ENCODE measurements at regions not wholly inside any gene's neighbourhood (a gene's known extent, or its start where the extent isn't known, plus 50 kb on each side); places are given as distances from the start of the nearest gene placed in this dataset.

DNA sequence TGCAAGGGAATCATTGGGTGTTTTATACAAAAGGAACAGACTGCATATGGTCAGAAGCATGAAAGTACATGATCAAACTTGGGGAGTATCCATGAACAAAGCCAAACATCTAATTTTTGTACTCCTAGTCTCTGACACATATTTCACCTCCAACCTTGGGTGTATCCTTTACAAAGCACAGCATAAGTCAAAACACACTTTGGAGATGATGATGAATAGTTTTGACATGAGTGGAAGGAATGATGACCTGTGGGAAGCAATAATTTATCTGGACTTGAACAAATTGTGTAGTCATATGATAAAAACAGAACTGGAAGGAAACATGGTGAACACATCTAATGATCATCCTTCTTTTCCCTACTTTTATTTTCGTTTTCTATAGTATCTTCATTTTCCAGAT is 108.7 kb upstream of the PLS3 start:
- DNase-seq (ENCODE audit: extremely low spot score): no peak
- no peak for TF ChIP-seq BHLHE40 (IDR thresholded peaks at IDR 0.05; ENCODE audit: borderline replicate concordance)
- TF ChIP-seq L3MBTL2 (conservative IDR thresholded peaks at IDR 0.05): no peak
- no peak for TF ChIP-seq FOXM1 (IDR thresholded peaks at IDR 0.05; ENCODE audit: borderline replicate concordance)
- TF ChIP-seq LEF1 (IDR thresholded peaks at IDR 0.05; ENCODE audit: borderline replicate concordance): no peak
- no peak for TF ChIP-seq FOXK2 (IDR thresholded peaks at IDR 0.05)
- TF ChIP-seq ELF4 (IDR thresholded peaks at IDR 0.05): no peak
- no peak for TF ChIP-seq SUZ12 (IDR thresholded peaks at IDR 0.05)
- TF ChIP-seq SP1 (IDR thresholded peaks at IDR 0.05): no peak
- no peak for TF ChIP-seq ARNT (IDR thresholded peaks at IDR 0.05)
- no peak for TF ChIP-seq HDGF (IDR thresholded peaks at IDR 0.05; ENCODE audit: borderline replicate concordance)
- TF ChIP-seq FOXA1 (IDR thresholded peaks at IDR 0.05): no peak
- TF ChIP-seq, protein P1, sequence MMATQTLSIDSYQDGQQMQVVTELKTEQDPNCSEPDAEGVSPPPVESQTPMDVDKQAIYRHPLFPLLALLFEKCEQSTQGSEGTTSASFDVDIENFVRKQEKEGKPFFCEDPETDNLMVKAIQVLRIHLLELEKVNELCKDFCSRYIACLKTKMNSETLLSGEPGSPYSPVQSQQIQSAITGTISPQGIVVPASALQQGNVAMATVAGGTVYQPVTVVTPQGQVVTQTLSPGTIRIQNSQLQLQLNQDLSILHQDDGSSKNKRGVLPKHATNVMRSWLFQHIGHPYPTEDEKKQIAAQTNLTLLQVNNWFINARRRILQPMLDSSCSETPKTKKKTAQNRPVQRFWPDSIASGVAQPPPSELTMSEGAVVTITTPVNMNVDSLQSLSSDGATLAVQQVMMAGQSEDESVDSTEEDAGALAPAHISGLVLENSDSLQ (IDR thresholded peaks at IDR 0.05): no peak
- TF ChIP-seq NFRKB (IDR thresholded peaks at IDR 0.05): no peak
- no peak for TF ChIP-seq CTBP1 (IDR thresholded peaks at IDR 0.05; ENCODE audit: borderline replicate concordance)
- POLR2A ChIA-PET: no interaction called here
- CTCF ChIA-PET: no interaction called here

- CTCF ChIA-PET: no interaction called here
- DNase-seq (ENCODE audit: extremely low spot score): no peak
- POLR2A ChIA-PET: no interaction called here
- TF ChIP-seq SUZ12 (IDR thresholded peaks at IDR 0.05) (no peak), FOXM1 (IDR thresholded peaks at IDR 0.05; ENCODE audit: borderline replicate concordance) (no peak), FOXA1 (IDR thresholded peaks at IDR 0.05) (no peak), CTBP1 (IDR thresholded peaks at IDR 0.05; ENCODE audit: borderline replicate concordance) (no peak), LEF1 (IDR thresholded peaks at IDR 0.05; ENCODE audit: borderline replicate concordance) (no peak), ARNT (IDR thresholded peaks at IDR 0.05) (no peak), BHLHE40 (IDR thresholded peaks at IDR 0.05; ENCODE audit: borderline replicate concordance) (no peak), SP1 (IDR thresholded peaks at IDR 0.05) (no peak), TARDBP (IDR thresholded peaks at IDR 0.05) (no peak)
- TF ChIP-seq, protein P1 (IDR thresholded peaks at IDR 0.05): no peak
Observed at GRCh38 chrX:115459883-115460880, 100.8 kb upstream of the PLS3 start.

DNA sequence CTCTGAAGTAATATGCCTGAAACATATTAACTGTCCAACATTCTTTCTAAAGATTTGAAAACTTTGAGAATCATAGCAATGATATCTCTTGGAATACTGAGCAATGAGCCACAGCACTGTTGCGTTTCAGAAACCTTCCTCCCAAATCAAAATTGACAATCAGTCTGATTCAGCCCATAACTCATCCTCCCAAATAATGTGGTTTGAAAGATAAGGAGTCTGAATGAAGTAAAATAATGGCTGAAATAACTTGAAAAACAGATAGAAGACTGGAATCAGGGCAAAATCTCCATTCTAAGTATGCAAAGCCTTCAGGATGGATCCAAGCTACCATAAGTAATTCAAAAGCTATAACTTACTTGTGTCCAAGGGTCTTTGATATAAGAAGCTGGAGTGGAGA is 98.6 kb upstream of the PLS3 start:
- TF ChIP-seq ELF4 (IDR thresholded peaks at IDR 0.05): no peak
- no peak for TF ChIP-seq SP1 (IDR thresholded peaks at IDR 0.05)
- no peak for TF ChIP-seq TARDBP (IDR thresholded peaks at IDR 0.05)
- TF ChIP-seq CTBP1 (IDR thresholded peaks at IDR 0.05; ENCODE audit: borderline replicate concordance): no peak
- TF ChIP-seq FOXK2 (IDR thresholded peaks at IDR 0.05): no peak
- ChIA-PET POLR2A (no interaction called here), CTCF (no interaction called here)
- no peak for DNase-seq (ENCODE audit: extremely low spot score)

GRCh38 chrX:115467961-115468360 is 93.0 kb upstream of the PLS3 start:
- TF ChIP-seq NFRKB (IDR thresholded peaks at IDR 0.05) (no peak), LEF1 (IDR thresholded peaks at IDR 0.05; ENCODE audit: borderline replicate concordance) (no peak), SP1 (IDR thresholded peaks at IDR 0.05) (no peak), FOXK2 (IDR thresholded peaks at IDR 0.05) (no peak), ARNT (IDR thresholded peaks at IDR 0.05) (no peak), L3MBTL2 (conservative IDR thresholded peaks at IDR 0.05) (no peak), TARDBP (IDR thresholded peaks at IDR 0.05) (no peak), FOXM1 (IDR thresholded peaks at IDR 0.05; ENCODE audit: borderline replicate concordance) (no peak), HDGF (IDR thresholded peaks at IDR 0.05; ENCODE audit: borderline replicate concordance) (no peak)
- DNase-seq (ENCODE audit: extremely low spot score): no peak
- ChIA-PET CTCF (no interaction called here), POLR2A (no interaction called here)

GRCh38 chrX:115472131-115472530 is 88.8 kb upstream of the PLS3 start:
- no peak for TF ChIP-seq ELF4 (IDR thresholded peaks at IDR 0.05)
- no peak for TF ChIP-seq SP1 (IDR thresholded peaks at IDR 0.05)
- TF ChIP-seq L3MBTL2 (conservative IDR thresholded peaks at IDR 0.05): no peak
- no peak for TF ChIP-seq ARNT (IDR thresholded peaks at IDR 0.05)
- TF ChIP-seq FOXM1 (IDR thresholded peaks at IDR 0.05; ENCODE audit: borderline replicate concordance): no peak
- no peak for TF ChIP-seq TARDBP (IDR thresholded peaks at IDR 0.05)
- no peak for TF ChIP-seq BHLHE40 (IDR thresholded peaks at IDR 0.05; ENCODE audit: borderline replicate concordance)
- TF ChIP-seq HDGF (IDR thresholded peaks at IDR 0.05; ENCODE audit: borderline replicate concordance): no peak
- TF ChIP-seq, protein P1 (IDR thresholded peaks at IDR 0.05): no peak
- TF ChIP-seq LEF1 (IDR thresholded peaks at IDR 0.05; ENCODE audit: borderline replicate concordance): no peak
- DNase-seq (ENCODE audit: extremely low spot score): no peak
- ChIA-PET CTCF (no interaction called here), POLR2A (interaction anchor here (1.1 kb wide), 1 partner anchor 89 kb away, joined by 3 read pairs; the partner anchor contains the start of gene PLS3)

DNA sequence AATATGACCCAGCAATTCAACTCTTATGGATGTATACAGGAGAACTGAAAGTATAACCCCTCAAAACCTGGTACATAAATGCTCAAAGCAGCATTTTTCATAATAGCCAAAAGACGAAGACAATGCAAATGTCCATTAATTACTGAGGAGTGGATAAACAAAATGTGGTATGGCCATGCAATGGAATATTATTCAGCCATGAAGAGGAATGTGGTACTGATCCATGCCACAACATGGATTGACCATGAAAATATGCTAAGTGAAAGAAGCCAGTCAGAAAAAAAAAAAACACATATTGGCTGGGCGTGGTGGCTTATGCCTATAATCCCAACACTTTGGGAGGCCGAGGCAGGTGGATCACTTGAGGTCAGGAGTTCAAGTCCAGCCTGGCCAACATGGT is 74.5 kb upstream of the PLS3 start:
- DNase-seq (ENCODE audit: extremely low spot score): no peak
- ChIA-PET CTCF (no interaction called here), POLR2A (no interaction called here)
- TF ChIP-seq TARDBP (IDR thresholded peaks at IDR 0.05) (no peak), FOXK2 (IDR thresholded peaks at IDR 0.05) (no peak), FOXM1 (IDR thresholded peaks at IDR 0.05; ENCODE audit: borderline replicate concordance) (no peak), NFRKB (IDR thresholded peaks at IDR 0.05) (no peak), ZNF384 (IDR thresholded peaks at IDR 0.05) (no peak), LEF1 (IDR thresholded peaks at IDR 0.05; ENCODE audit: borderline replicate concordance) (no peak), FOXA1 (IDR thresholded peaks at IDR 0.05) (no peak), HDGF (IDR thresholded peaks at IDR 0.05; ENCODE audit: borderline replicate concordance) (no peak), ELF4 (IDR thresholded peaks at IDR 0.05) (no peak), SUZ12 (IDR thresholded peaks at IDR 0.05) (no peak), ARNT (IDR thresholded peaks at IDR 0.05) (no peak), SP1 (IDR thresholded peaks at IDR 0.05) (no peak), BHLHE40 (IDR thresholded peaks at IDR 0.05; ENCODE audit: borderline replicate concordance) (no peak), CTBP1 (IDR thresholded peaks at IDR 0.05; ENCODE audit: borderline replicate concordance) (no peak), L3MBTL2 (conservative IDR thresholded peaks at IDR 0.05) (no peak)
- TF ChIP-seq, protein P1 (IDR thresholded peaks at IDR 0.05): no peak
